Epithelial cell of proximal tubule (primary cell): ENCODE measurements at regions not wholly inside any gene's neighbourhood (a gene's known extent, or its start where the extent isn't known, plus 50 kb on each side); places are given as distances from the start of the nearest gene placed in this dataset.

ENCODE experiments used
- DNase-seq: peaks from one replicate; pipeline ENCODE4 v3.0.0-alpha.2; 2011; ENCODE audit warnings: low read depth
- H3K4me3 ChIP-seq: 2 replicates; pipeline ENCODE4 v1.5.1; 2011; ENCODE audit warnings: low read depth, mild to moderate bottlenecking, low read length
- CTCF ChIP-seq: conservative IDR thresholded peaks from 2 replicates; pipeline ENCODE4 v1.5.1; 2012; ENCODE audit warnings: low read depth, mild to moderate bottlenecking, low read length

- peak; percentile 29 for DNase-seq
- no peak overlapping the region for H3K4me3 ChIP-seq
- TF ChIP-seq CTCF, result no peak
Measured at GRCh38 chr18:39647627-39648534, 2082.3 kb upstream of the CELF4 start.

GRCh38 chr18:39638224-39638623 is 2072.6 kb upstream of the CELF4 start:
- no peak for DNase-seq
- no peak for TF ChIP-seq CTCF
- H3K4me3 ChIP-seq, result no peak overlapping the region

GRCh38 chr18:39636931-39637330 is 2071.3 kb upstream of the CELF4 start:
- TF ChIP-seq CTCF, result no peak
- H3K4me3 ChIP-seq, result no peak overlapping the region
- DNase-seq, result no peak

GRCh38 chr18:39635966-39636365 is 2070.4 kb upstream of the CELF4 start:
- H3K4me3 ChIP-seq, result no peak overlapping the region
- no peak for TF ChIP-seq CTCF
- DNase-seq, result no peak

GRCh38 chr18:39635192-39635591 is 2069.6 kb upstream of the CELF4 start:
- TF ChIP-seq CTCF, result no peak
- H3K4me3 ChIP-seq, result no peak overlapping the region
- no peak for DNase-seq

- no peak for DNase-seq
- no peak for TF ChIP-seq CTCF
- no peak overlapping the region for H3K4me3 ChIP-seq
Measured at GRCh38 chr18:39627936-39628335, 2062.3 kb upstream of the CELF4 start.

- no peak for DNase-seq
- H3K4me3 ChIP-seq, result no peak overlapping the region
- TF ChIP-seq CTCF, result no peak
Measured at GRCh38 chr18:39624961-39625360, 2059.4 kb upstream of the CELF4 start.
